ENCODE measurements at regions not wholly inside any gene's neighbourhood (a gene's known extent, or its start where the extent isn't known, plus 50 kb on each side); places are given as distances from the start of the nearest gene placed in this dataset.

DNA sequence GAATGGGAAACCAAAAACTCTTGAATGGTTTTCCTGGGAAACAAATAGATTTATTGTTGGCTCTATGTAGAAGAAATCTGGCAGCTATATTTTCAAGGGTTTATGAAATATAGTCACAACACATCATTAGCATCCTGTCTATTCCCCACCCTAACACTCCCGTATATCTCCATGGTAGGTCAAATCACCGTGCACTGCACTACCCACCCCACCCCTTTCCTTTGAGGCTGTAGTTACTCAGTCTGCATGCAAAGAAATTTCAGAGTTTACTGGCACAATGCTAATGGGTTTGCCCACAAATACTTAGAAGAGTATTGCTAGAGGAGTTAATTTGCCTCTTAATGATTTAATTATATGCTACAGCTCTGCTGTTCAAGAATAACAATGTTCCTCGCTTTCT lies 329.1 kb upstream of the TSHZ2 start:
- Histone ChIP-seq H3K4me1 (ENCODE audit: low read depth) (no peaks in the 10 kb centered on the region), H3K9me3 (ENCODE audit: low read depth) (no peaks in the 10 kb centered on the region), H3K36me3 (no peaks in the 10 kb centered on the region), H3K27me3 (peaks cover 4% of the 10 kb centered on the region), H3K4me3 (no peak overlapping the region), H3K27ac (no peak overlapping the region)
- no peak for TF ChIP-seq CTCF (IDR thresholded peaks at IDR 0.05; ENCODE audit: low read depth, low read length)
- no peak for DNase-seq (ENCODE audit: low read depth in 1 of 2, low spot score in 1 of 2)

- DNase-seq (ENCODE audit: low read depth in 1 of 2, low spot score in 1 of 2): no peak
- no peak for TF ChIP-seq CTCF (IDR thresholded peaks at IDR 0.05; ENCODE audit: low read depth, low read length)
- H3K27ac ChIP-seq: no peak overlapping the region
These were observed 335.0 kb upstream of the TSHZ2 start for GRCh38 chr20:52637201-52637600.

DNA sequence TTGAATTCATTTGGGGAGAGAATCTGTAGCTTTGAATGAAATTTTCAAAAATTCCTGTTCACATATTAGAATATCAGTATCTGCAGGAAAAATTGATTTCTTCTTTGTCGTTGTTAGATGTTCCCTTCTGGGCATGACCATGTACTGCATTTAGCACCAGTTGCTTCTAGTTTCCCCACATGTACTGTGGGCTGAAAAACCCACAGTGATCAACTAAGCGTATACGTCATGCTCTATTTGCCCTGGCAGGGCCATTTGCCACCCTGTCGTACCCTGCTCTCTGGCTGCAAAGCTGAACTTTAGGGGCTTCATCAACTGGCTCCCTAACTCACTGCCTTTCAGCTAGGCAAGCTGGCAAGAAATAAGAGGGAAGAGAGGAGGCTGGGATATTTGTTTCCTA lies 340.7 kb upstream of the TSHZ2 start:
- Histone ChIP-seq H3K9me3 (ENCODE audit: low read depth) (no peaks in the 10 kb centered on the region), H3K27me3 (no peaks in the 10 kb centered on the region), H3K4me1 (ENCODE audit: low read depth) (no peaks in the 10 kb centered on the region), H3K36me3 (no peaks in the 10 kb centered on the region), H3K4me3 (no peak overlapping the region), H3K27ac (no peak overlapping the region)
- TF ChIP-seq CTCF (IDR thresholded peaks at IDR 0.05; ENCODE audit: low read depth, low read length): no peak
- DNase-seq (ENCODE audit: low read depth in 1 of 2, low spot score in 1 of 2): no peak

More at GRCh38 chr20:52637201-52637600, 335.0 kb upstream of the TSHZ2 start:
- Histone ChIP-seq H3K36me3 (no peaks in the 10 kb centered on the region), H3K9me3 (ENCODE audit: low read depth) (no peaks in the 10 kb centered on the region), H3K27me3 (no peaks in the 10 kb centered on the region), H3K4me3 (no peak overlapping the region), H3K4me1 (ENCODE audit: low read depth) (no peaks in the 10 kb centered on the region)

DNA sequence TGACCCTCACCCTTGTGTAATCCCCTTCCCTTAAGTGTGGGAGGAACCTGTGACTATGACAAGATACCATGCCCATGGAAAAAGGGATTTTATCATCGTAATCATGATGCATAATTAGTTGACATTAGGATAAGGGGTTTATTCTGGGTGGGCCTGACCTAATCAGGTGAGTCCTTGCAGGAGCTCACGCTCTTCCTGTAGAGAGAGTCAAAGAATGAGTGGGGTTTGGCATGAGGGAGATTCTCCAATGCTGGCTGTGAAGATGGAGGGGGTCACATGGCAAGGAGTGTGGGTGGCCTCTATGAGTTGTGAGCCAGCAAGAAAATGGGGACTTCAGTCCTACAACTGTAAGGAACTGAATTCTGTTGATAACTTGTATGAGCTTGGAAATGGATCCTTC lies 342.0 kb upstream of the TSHZ2 start:
- no peaks in the 10 kb centered on the region for H3K27me3 ChIP-seq
- H3K36me3 ChIP-seq: no peaks in the 10 kb centered on the region
- no peaks in the 10 kb centered on the region for H3K9me3 ChIP-seq (ENCODE audit: low read depth)
- H3K4me1 ChIP-seq (ENCODE audit: low read depth): no peaks in the 10 kb centered on the region
- TF ChIP-seq CTCF (IDR thresholded peaks at IDR 0.05; ENCODE audit: low read depth, low read length): no peak
- DNase-seq (ENCODE audit: low read depth in 1 of 2, low spot score in 1 of 2): no peak
- H3K27ac ChIP-seq: no peak overlapping the region
- no peak overlapping the region for H3K4me3 ChIP-seq

DNA sequence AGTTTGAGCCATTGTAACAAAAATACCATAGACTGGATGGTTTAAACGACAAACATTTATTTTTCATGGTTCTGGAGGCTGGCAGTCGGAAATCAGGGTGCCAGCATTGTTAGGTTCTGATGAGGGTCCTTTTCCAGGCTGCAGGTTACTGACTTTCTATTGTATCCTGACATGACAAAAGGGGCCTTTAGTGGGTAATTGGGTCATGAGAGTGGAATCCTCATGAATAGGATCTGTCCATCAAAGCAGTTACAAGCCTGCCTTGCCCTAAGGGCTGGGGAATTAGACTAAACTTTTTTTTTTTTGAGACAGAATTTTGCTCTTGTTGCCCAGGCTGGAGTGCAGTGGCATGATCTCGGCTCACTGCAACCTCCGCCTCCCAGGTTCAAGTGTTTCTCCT lies 347.9 kb upstream of the TSHZ2 start:
- TF ChIP-seq CTCF (IDR thresholded peaks at IDR 0.05; ENCODE audit: low read depth, low read length): no peak
- Histone ChIP-seq H3K27me3 (no peaks in the 10 kb centered on the region), H3K9me3 (ENCODE audit: low read depth) (no peaks in the 10 kb centered on the region), H3K36me3 (no peaks in the 10 kb centered on the region), H3K4me3 (no peak overlapping the region), H3K4me1 (ENCODE audit: low read depth) (no peaks in the 10 kb centered on the region), H3K27ac (no peak overlapping the region)
- no peak for DNase-seq (ENCODE audit: low read depth in 1 of 2, low spot score in 1 of 2)

DNA sequence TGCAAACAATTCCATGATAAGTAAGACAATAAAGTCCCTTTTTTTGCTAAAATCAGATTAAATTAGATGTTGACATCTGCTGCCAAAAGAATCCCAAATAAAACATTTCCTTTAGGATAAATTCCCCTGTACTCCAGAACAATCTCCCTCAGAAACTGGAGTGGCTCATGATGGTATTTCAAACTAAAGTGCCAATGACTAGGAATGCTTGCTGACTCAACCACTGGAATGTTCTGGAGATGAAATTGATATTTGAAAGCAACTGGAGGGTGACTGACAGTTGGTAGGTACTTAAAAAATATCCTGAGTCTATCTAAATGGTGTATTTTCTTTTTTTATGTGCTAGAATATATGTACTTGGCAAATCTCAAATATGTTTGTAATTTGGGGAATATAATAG lies 350.1 kb upstream of the TSHZ2 start:
- H3K36me3 ChIP-seq: no peaks in the 10 kb centered on the region
- no peaks in the 10 kb centered on the region for H3K9me3 ChIP-seq (ENCODE audit: low read depth)
- no peak overlapping the region for H3K27ac ChIP-seq
- no peak for TF ChIP-seq CTCF (IDR thresholded peaks at IDR 0.05; ENCODE audit: low read depth, low read length)
- no peaks in the 10 kb centered on the region for H3K27me3 ChIP-seq
- H3K4me1 ChIP-seq (ENCODE audit: low read depth): no peaks in the 10 kb centered on the region
- H3K4me3 ChIP-seq: no peak overlapping the region
- no peak for DNase-seq (ENCODE audit: low read depth in 1 of 2, low spot score in 1 of 2)

Data from cardiac muscle cell (in vitro differentiated cells and primary cell).